MCF 10A (cell line): ENCODE measurements at regions not wholly inside any gene's neighbourhood (a gene's known extent, or its start where the extent isn't known, plus 50 kb on each side); places are given as distances from the start of the nearest gene placed in this dataset.

Source experiments
- BruUV-seq: library from RNA; stranded (reverse); fragments of 400-500 nt; replicated peaks from 2 replicates; lab custom pipeline; 2021; lab: Mats Ljungman, UMichigan
- CTCF ChIA-PET: fragments of 300-600 bp; sonication (Branson Sonifier 250); formaldehyde crosslinking; extraction: SDS; loops from one replicate; lab custom pipeline; 2021; ENCODE audit warnings: antibody characterized with exemption, inconsistent platforms; lab: Yijun Ruan, JAX
- POLR2A ChIA-PET: fragments of 300-600, 350-650 bp; sonication (Branson Sonifier 250); formaldehyde crosslinking; extraction: SDS; loops from one replicate; lab custom pipeline; 2020; ENCODE audit warnings: antibody characterized with exemption, inconsistent platforms; lab: Yijun Ruan, JAX
- DNase-seq: peaks from one replicate; pipeline ENCODE4 v3.0.0-alpha.2; 2018; ENCODE audit not compliant: unreplicated experiment
- H3K27ac Mint-ChIP-seq: one replicate; pipeline ENCODE4 v1.8.0; 2022; ENCODE audit warnings: mild to moderate bottlenecking, low read depth, mixed read lengths; ENCODE audit not compliant: unreplicated experiment
- H3K27me3 Mint-ChIP-seq: one replicate; pipeline ENCODE4 v1.8.0; 2022; ENCODE audit warnings: mixed read lengths; ENCODE audit not compliant: insufficient read depth, unreplicated experiment
- H3K36me3 Mint-ChIP-seq: one replicate; pipeline ENCODE4 v1.8.0; 2022; ENCODE audit warnings: mild to moderate bottlenecking, moderate library complexity, mixed read lengths; ENCODE audit not compliant: insufficient read depth, unreplicated experiment
- H3K4me1 Mint-ChIP-seq: one replicate; pipeline ENCODE4 v1.8.0; 2022; ENCODE audit warnings: mixed read lengths; ENCODE audit not compliant: insufficient read depth, unreplicated experiment
- H3K4me3 Mint-ChIP-seq: one replicate; pipeline ENCODE4 v1.8.0; 2022; ENCODE audit warnings: mild to moderate bottlenecking, moderate library complexity, mixed read lengths; ENCODE audit not compliant: unreplicated experiment
- H3K9me3 Mint-ChIP-seq: one replicate; pipeline ENCODE4 v1.8.0; 2022; ENCODE audit warnings: mixed read lengths; ENCODE audit not compliant: unreplicated experiment
- intact Hi-C: fragments of 100-400 bp; cut with micrococcal nuclease; formaldehyde crosslinking; loops from 2 replicates; pipeline ENCODE4 v1.14.1; 2022
- TF ChIP-seq, protein P1 (sequence below): fragments of 200-600 bp; IDR thresholded peaks from one replicate; pipeline ENCODE4 v1.8.0; 2022; ENCODE audit warnings: antibody characterized with exemption, mild to moderate bottlenecking; ENCODE audit not compliant: unreplicated experiment

DNA sequence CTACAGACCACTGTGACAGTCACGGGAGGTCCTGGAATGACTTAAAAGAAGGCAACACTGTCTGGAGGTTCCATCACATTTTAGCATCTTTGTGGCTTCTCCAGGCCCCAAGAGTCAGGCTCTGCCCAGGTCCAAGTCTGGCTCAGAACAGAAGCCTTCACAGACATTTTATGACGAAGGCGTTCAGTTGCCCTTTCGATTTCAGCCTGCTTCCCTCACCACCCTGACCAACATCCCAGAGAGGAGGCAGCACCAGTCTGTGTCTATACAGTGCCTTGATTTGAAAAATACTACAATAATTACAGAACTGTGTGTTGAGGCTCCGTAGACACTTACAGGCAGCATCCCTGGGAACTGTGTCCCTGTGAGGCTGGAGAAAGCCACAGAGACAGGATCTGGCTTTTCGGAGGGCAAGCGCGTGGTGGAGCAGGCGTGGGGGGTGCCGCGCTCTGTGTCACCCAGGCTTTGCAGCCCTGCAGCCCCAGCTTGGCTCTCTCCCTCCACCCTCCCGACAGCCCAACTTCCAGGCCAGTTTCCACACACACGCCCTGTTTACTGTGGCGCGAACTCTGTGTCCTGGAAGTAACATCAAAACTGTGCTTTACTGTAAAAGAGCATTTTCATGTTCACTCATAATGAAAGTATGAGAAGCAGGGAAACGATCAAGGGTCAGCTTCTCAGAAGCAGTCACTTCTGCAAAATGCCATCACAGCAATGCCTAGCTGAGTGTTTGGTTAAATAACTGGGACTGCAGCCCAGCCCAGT, 153.5 kb upstream of the ALKAL2 start:
- no peaks in the 10 kb centered on the region for H3K36me3 Mint-ChIP-seq
- TF ChIP-seq, protein P1, sequence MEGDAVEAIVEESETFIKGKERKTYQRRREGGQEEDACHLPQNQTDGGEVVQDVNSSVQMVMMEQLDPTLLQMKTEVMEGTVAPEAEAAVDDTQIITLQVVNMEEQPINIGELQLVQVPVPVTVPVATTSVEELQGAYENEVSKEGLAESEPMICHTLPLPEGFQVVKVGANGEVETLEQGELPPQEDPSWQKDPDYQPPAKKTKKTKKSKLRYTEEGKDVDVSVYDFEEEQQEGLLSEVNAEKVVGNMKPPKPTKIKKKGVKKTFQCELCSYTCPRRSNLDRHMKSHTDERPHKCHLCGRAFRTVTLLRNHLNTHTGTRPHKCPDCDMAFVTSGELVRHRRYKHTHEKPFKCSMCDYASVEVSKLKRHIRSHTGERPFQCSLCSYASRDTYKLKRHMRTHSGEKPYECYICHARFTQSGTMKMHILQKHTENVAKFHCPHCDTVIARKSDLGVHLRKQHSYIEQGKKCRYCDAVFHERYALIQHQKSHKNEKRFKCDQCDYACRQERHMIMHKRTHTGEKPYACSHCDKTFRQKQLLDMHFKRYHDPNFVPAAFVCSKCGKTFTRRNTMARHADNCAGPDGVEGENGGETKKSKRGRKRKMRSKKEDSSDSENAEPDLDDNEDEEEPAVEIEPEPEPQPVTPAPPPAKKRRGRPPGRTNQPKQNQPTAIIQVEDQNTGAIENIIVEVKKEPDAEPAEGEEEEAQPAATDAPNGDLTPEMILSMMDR: no peak
- no peak overlapping the region for H3K4me3 Mint-ChIP-seq
- intact Hi-C loops: no loop called here
- no peaks in the 10 kb centered on the region for H3K27me3 Mint-ChIP-seq
- no peaks in the 10 kb centered on the region for H3K9me3 Mint-ChIP-seq
- H3K27ac Mint-ChIP-seq: no peak overlapping the region
- POLR2A ChIA-PET: interaction anchor here (1.0 kb wide), 1 partner anchor 241 kb away, joined by 3 read pairs; no protein-coding TSS in a partner anchor
- no TSS peak for BruUV-seq
- no peak for DNase-seq
- CTCF ChIA-PET: no interaction called here
- peaks cover 15% of the 10 kb centered on the region for H3K4me1 Mint-ChIP-seq

DNA sequence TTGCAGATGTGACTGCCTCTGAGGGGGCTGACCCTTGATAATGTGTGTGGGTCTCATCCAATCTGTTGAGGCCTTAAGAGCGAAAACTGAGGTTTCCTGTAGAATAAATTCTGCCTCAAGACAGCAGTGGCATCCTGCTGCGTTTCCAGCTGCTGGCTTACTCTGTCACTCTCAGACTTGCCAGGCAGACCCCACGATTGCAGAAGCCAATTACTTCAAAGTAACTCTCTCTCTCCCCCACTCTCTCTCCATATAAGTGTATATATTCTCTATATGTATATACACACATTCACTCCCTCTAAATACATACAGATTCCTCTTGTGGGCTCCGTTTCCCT, 152.5 kb upstream of the ALKAL2 start:
- no peaks in the 10 kb centered on the region for H3K36me3 Mint-ChIP-seq
- no peaks in the 10 kb centered on the region for H3K27me3 Mint-ChIP-seq
- intact Hi-C loops: no loop called here
- no peak for DNase-seq
- BruUV-seq: no TSS peak
- TF ChIP-seq, protein P1: no peak
- no peak overlapping the region for H3K27ac Mint-ChIP-seq
- H3K4me3 Mint-ChIP-seq: no peak overlapping the region
- no peaks in the 10 kb centered on the region for H3K9me3 Mint-ChIP-seq
- ChIA-PET POLR2A (no interaction called here), CTCF (no interaction called here)
- peaks cover 15% of the 10 kb centered on the region for H3K4me1 Mint-ChIP-seq

DNA sequence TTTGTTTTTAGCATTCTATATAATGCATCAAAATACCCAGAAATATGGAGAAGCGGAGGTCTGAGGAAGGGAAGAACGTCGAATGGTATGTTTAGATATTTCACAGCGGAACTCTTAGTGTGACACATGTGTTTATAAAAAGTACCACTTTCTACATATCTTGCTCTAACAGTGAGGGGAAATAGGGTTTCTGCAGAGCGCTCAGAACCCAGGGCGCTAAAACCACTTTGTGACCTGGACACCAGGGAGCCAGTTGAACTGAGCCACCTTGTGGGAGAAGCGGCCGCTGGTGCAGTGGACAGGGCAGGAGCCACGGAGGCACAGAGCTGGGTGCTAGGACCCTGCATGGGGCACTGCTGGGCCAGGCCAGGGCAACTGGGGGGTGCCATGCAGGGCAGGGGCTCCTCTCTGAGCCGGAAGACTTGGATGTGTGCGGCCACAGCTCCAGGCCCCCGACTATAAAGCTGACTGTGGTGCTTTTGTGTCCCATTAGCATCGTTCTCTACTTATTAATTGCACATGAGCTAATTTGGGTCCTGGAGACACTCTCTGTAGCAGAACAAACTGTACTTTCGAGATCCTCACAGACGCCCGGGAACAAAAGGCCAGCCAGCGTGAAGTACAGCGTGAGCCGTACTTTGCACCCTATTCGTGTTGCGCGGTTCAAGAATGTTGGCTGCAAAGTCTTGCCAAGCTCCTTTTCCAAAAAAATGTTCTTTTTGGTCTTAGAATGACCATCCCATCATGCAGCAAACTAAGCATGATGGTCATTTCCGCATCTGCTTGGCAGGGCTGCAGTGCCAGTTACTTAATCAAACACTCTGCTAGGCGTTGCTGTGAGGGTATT, 151.9 kb upstream of the ALKAL2 start:
- Mint-ChIP-seq H3K4me3 (no peak overlapping the region), H3K9me3 (no peaks in the 10 kb centered on the region), H3K27me3 (no peaks in the 10 kb centered on the region), H3K27ac (no peak overlapping the region), H3K4me1 (peaks cover 15% of the 10 kb centered on the region), H3K36me3 (no peaks in the 10 kb centered on the region)
- POLR2A ChIA-PET: no interaction called here
- intact Hi-C loops: no loop called here
- DNase-seq: no peak
- CTCF ChIA-PET: interaction anchor here (0.5 to 0.6 kb wide), 2 partner anchors 32 to 338 kb away, joined by 3 to 4 read pairs; no protein-coding TSS in a partner anchor
- TF ChIP-seq, protein P1: no peak
- BruUV-seq: no TSS peak

DNA sequence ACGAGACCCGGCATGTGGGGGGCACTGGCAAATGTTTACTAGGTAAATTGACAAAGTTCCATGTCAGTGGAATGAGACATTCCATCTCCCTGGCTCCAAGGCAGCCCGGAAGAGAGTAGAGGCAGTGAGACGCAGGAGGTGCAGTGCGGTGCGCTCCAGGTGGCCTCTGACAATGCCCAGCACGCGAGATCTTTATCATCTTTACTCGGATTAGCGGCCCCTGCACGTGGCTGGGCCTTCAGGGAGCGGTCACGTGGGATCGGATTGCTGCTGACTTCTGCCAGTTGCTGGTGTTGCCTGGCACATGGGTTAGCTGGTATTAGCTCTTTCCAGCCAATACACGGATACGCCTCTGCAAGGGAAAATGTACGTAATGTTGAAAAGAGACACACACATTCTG, 151.2 kb upstream of the ALKAL2 start:
- CTCF ChIA-PET: no interaction called here

More for the DNA sequence above, 151.2 kb upstream of the ALKAL2 start:
- POLR2A ChIA-PET: no interaction called here
- intact Hi-C loops: no loop called here
- Mint-ChIP-seq H3K9me3 (no peaks in the 10 kb centered on the region), H3K4me1 (peaks cover 15% of the 10 kb centered on the region), H3K36me3 (no peaks in the 10 kb centered on the region), H3K27ac (no peak overlapping the region), H3K4me3 (no peak overlapping the region), H3K27me3 (no peaks in the 10 kb centered on the region)
- TF ChIP-seq, protein P1: no peak
- BruUV-seq: no TSS peak
- no peak for DNase-seq
